T follicular helper cell (primary cell): ENCODE measurements at regions not wholly inside any gene's neighbourhood (a gene's known extent, or its start where the extent isn't known, plus 50 kb on each side); places are given as distances from the start of the nearest gene placed in this dataset.
"Not testable (repeated sequence)": the region's sequence is repeated elsewhere in the genome, so short reads cannot be mapped to it uniquely, and the experiment has no call there.

Source experiments
- DNase-seq: peaks from one replicate; pipeline ENCODE4 v3.0.0-alpha.2; 2020; ENCODE audit warnings: low read depth

DNA sequence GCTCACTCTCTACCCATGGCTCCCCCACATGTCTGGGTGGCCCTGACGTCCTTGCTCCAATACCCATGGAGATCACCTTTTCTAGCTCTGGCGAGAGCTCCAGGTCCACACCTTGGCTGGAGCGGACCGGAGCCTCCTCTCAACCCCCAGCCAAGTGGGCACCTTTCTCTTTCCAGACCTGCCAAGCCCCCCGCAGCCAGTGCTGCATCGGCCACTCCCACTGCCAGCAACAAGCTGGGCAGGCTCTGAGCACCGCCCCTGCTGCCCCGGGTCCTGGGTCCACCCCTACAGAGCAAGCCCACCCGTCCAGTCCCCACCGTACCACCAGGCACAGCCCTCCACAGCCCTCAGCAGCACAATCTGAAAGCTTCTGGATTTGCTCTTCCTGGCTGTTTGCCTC is 98.2 kb upstream of the C14orf180 start:
- DNase-seq: no peak

DNA sequence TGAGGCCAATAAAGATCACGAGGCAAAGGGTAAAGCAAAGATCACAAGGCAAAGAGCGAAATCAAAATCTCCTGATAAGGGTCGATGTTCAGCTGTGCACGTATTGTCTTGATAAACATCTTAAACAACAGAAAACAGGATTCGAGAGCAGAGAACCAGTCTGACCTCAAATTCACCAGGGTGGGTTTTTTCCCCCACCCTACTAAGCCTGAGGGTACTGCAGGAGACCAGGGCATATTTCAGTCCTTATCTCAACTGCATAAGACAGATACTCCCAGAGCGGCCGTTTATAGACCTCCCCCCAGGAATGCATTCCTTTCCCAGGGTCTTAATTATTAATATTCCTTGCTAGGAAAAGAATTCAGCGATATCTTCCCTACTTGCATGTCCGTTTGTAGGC is 97.5 kb upstream of the C14orf180 start:
- DNase-seq: not testable (repeated sequence)

DNA sequence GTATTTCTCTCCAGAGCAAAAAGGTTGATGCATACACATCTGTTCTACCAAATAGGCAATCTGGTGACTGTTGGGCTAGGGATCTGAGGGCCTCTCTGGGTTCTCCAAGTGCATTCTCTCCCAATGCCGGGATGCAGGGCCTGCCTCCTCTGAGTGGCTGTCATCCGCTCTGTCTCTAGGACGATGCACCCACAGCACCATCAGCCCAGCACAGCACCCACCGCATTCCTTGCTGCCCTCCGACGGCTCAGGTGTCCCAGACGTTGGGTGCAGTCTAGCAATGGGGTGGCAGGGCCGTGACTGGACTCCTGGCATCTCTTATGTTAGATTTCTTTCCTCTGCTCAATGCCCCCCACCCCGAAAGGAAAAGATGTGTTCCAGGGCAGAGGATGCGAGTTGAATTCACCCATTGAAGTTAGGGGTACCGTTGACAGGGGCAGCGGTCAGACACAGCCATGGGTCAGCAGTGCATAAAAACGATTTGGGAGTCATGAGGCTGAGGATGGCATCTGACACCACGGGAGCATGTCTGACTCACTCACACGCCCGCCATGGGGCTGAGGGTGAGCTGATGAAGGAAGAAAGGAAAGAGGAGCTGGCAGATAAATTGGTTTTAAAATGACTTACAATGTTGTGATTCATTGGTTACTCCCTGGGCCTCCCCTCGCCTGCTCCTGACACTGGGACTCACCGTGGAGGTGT is 93.2 kb upstream of the C14orf180 start:
- DNase-seq: no peak

GRCh38 chr14:104494483-104494882 is 85.1 kb upstream of the C14orf180 start:
- DNase-seq: no peak

DNA sequence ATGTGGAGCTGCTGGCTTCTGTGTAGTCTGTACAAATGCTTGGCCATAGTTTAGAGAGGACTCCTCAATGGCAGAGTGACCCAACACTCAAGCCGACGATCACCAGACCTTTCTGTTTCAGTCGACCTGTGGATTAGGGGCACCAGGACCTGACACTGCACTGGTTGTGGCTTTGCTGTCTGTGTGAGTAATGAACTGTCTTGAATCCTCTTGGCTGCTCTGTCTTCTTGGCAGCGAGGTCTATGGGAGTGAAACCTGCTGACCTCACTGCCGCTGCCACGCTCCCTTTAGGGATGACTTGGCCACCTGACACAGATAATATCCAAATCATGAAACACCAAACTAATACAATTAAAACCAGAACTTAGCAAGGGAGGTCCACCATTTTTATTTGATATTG is 83.5 kb upstream of the C14orf180 start:
- no peak for DNase-seq

- no peak for DNase-seq
These were observed 79.5 kb upstream of the C14orf180 start for GRCh38 chr14:104499784-104500760.

- DNase-seq: no peak
These were observed 77.5 kb upstream of the C14orf180 start for GRCh38 chr14:104502060-104502459.

DNA sequence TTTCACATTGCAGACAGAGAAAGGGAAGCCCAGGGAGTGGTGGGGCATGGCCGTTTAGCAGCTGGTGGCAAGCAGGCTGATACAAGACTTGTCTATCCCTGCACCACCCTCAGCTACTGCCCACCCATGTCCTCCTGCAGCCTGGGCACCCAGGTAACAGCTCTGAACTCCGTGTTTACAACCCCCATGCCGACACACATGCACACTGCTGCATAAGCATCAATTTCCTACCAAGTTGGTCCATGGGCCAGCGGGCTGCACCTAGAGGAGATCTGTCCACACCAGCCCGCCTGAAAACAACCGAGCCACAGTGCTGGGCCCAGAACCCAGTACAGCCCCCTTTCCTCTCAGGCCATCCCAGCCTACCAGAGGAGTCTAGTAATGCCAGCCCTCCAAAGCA is 75.9 kb upstream of the C14orf180 start:
- no peak for DNase-seq

GRCh38 chr14:104504172-104504735 is 75.3 kb upstream of the C14orf180 start:
- DNase-seq: no peak

DNA sequence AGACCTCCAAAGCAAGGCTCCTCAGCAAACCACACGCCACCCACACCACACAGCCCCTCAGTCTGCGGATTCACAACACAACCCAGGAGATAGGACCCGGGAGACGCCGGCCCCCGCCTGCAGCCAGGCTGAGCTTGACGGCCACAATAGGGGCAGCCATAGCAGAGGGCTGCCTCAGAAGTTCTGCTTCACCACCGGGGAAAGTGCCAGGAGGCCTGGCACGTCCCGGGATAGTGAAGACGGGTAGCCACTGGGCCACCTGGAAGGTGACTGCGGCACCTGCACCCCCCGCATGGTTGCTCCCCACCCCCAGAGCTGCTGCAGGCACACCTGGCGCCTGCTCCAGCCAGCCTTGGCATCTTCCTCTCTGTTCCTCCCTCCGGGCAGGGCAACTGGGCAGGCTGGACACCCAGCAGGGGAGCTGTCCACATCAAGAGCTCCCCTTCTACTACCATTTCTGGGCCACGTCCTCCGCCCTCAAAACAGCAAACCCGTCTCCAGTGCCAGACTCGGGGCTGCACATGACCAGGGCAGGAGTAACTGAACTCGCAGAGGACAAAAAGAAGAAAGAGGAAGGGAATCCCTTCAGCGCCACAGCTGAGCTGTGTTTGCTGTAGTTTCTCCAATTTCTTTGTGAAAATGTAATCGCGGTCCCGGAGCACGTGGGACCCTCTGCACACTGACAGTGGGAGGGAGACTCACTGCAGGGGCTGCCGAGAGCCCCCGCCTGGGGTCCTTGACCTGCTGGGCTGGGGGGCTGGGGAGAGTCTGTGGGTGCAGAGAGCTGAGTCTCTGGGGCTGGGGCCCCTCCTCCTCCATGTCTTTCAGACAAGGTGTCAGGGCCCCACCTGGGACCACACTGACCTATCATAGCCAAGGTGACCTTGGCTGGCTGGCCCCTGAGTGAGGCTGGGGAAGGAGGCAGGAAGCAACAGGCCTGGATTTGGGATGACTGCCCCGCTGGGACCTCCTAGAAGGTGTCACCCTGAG is 74.2 kb upstream of the C14orf180 start:
- DNase-seq: no peak

- DNase-seq: no peak
These were observed 72.9 kb upstream of the C14orf180 start for GRCh38 chr14:104506461-104507253.

GRCh38 chr14:104507443-104507842 is 72.1 kb upstream of the C14orf180 start:
- DNase-seq: no peak

DNA sequence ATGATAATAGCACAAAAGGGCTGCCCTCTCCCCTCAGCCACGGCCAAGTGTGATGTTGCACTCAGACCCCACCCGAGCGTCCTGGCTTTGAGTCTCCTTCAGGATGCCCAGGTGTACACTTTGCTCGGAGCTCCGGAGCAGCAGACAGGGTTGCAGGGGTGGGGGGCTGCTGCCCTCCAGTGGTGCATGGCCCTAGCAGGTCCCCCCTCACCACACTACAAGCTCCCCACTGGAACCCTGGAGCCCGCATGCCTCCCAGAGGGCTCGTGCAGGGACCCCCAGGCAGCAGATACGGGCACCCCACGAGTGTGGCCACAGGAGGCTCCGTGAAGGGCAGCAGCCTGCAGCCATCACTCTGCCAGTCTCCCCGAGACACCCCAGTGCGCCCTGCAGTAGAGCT is 69.9 kb upstream of the C14orf180 start:
- no peak for DNase-seq

GRCh38 chr14:104510216-104510615 is 69.3 kb upstream of the C14orf180 start:
- DNase-seq: no peak

DNA sequence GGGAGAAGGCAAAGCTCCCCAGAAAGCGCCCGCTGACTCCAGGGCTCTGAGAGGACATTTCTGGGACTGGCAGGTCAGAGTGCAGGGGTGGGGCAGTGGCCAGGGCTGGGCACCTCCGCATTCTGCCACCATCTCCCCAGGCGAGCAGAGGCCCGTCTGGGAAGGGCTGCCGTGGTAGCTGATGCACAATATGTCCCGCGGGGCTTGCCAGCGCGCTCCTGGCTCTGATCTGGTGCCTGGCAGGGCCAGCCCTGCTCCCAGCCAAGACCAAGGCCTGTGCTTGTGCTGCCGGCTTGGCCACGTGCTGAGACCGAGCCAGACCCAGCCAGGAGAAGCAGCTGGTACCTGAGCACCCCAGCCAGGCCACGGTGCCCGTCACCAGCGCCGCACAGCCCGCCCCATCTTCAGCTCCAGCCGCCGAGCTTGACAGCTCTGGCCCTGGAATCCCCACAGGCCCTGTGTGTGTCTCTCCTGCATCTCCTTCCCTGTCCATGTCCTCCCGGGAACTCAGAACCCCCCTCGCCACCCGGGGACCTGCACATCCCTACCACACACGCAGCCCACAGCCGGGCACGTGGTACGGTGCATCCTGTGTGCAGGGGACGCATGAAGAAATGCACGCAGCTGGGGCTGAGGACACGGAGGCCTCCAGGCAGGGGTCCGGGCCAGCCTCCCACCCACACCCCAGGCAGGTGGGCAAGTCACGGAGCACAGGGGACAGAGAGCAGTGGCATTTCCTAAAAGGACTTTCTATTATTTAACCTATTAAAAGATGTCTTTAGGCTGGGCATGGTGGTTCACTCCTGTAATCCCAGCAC is 68.6 kb upstream of the C14orf180 start:
- no peak for DNase-seq

- DNase-seq: no peak
These were observed 67.5 kb upstream of the C14orf180 start for GRCh38 chr14:104512061-104512460.

- no peak for DNase-seq
These were observed 66.6 kb upstream of the C14orf180 start for GRCh38 chr14:104512771-104513640.

DNA sequence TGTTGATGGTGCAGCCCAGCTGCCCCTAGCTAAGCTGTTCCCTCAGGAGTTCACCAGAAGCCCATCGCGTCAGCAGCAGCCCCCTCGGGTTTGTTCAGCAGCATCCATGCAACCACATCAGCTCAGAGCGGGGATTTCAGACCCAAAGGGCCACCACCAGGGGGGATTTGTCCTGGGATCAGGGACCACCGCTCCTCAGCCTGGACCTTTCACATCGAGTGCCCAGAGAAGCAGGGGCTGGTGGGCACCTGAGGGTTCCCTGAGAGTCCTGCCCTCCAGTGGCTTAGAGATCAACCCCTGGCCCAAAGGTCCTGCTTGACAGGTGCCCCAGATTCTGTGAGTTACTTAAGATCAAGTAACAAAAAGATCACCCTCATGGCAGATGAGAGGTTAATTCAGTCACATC is 65.9 kb upstream of the C14orf180 start:
- no peak for DNase-seq
